RPMI7951 (cell line): ENCODE measurements at regions not wholly inside any gene's neighbourhood (a gene's known extent, or its start where the extent isn't known, plus 50 kb on each side); places are given as distances from the start of the nearest gene placed in this dataset.
A peak's percentile ranks its signal among the peaks of the same experiment; 100 is the strongest.
"Not testable (repeated sequence)": the region's sequence is repeated elsewhere in the genome, so short reads cannot be mapped to it uniquely, and the experiment has no call there.

Experiments used
- DNase-seq: peaks from one replicate; pipeline ENCODE4 v3.0.0-alpha.2; 2012; ENCODE audit warnings: low read depth

- no peak for DNase-seq
Observed at GRCh38 chr4:106869551-106869950, 166.6 kb downstream of the DKK2 start.

- DNase-seq = no peak
Observed at GRCh38 chr4:106868381-106869035, 167.6 kb downstream of the DKK2 start.

- DNase-seq = no peak
Observed at GRCh38 chr4:106864231-106864630, 171.9 kb downstream of the DKK2 start.

- DNase-seq = no peak
Observed at GRCh38 chr4:106854569-106855351, 181.4 kb downstream of the DKK2 start.

- no peak for DNase-seq
Observed at GRCh38 chr4:106852426-106852825, 183.7 kb downstream of the DKK2 start.

GRCh38 chr4:106851726-106852125 is 184.4 kb downstream of the DKK2 start:
- DNase-seq = no peak

- DNase-seq = no peak
Observed at GRCh38 chr4:106850691-106851090, 185.4 kb downstream of the DKK2 start.

GRCh38 chr4:106835919-106836318 is 200.2 kb downstream of the DKK2 start:
- DNase-seq = no peak

GRCh38 chr4:106830879-106831278 is 205.2 kb downstream of the DKK2 start:
- DNase-seq = no peak

GRCh38 chr4:106818764-106819163 is 217.3 kb downstream of the DKK2 start:
- DNase-seq = no peak

- DNase-seq = no peak
Observed at GRCh38 chr4:106816496-106816895, 219.6 kb downstream of the DKK2 start.

- DNase-seq = no peak
Observed at GRCh38 chr4:106810122-106810521, 226.0 kb downstream of the DKK2 start.

GRCh38 chr4:106809076-106809475 is 227.0 kb downstream of the DKK2 start:
- peak; percentile 25 for DNase-seq

- no peak for DNase-seq
Observed at GRCh38 chr4:106806158-106806797, 229.8 kb downstream of the DKK2 start.

- DNase-seq = no peak
Observed at GRCh38 chr4:106803083-106803482, 233.0 kb downstream of the DKK2 start.

GRCh38 chr4:106801386-106801785 is 234.7 kb downstream of the DKK2 start:
- DNase-seq = no peak

GRCh38 chr4:106796876-106797275 is 239.2 kb downstream of the DKK2 start:
- DNase-seq = no peak

GRCh38 chr4:106795326-106795725 is 240.8 kb downstream of the DKK2 start:
- DNase-seq = no peak

GRCh38 chr4:106793933-106794332 is 242.2 kb downstream of the DKK2 start:
- no peak for DNase-seq

- peak; percentile 0 for DNase-seq
Observed at GRCh38 chr4:106775636-106776035, 260.5 kb downstream of the DKK2 start.

GRCh38 chr4:106774055-106774454 is 262.1 kb downstream of the DKK2 start:
- DNase-seq = not testable (repeated sequence)

- peak; percentile 44 for DNase-seq
Observed at GRCh38 chr4:106773076-106773905, 262.8 kb downstream of the DKK2 start.
